WERI-Rb-1 (cell line): ENCODE measurements at regions not wholly inside any gene's neighbourhood (a gene's known extent, or its start where the extent isn't known, plus 50 kb on each side); places are given as distances from the start of the nearest gene placed in this dataset.

Experiments used
- DNase-seq: peaks from one replicate; pipeline ENCODE4 v3.0.0-alpha.2; 2020
- H3K27ac ChIP-seq: fragments of 250-450 bp; sonication (Bioruptor Pico); 2 replicates; pipeline ENCODE4 v1.5.1; 2020; ENCODE audit warnings: mild to moderate bottlenecking, moderate library complexity
- H3K27me3 ChIP-seq: fragments of 250-450 bp; sonication (Bioruptor Pico); 2 replicates; pipeline ENCODE4 v1.5.1; 2021; ENCODE audit warnings: mild to moderate bottlenecking, low read depth, moderate library complexity; ENCODE audit not compliant: insufficient read depth, severe bottlenecking
- H3K36me3 ChIP-seq: fragments of 250-450 bp; sonication (Bioruptor Pico); 2 replicates; pipeline ENCODE4 v1.5.1; 2020; ENCODE audit warnings: mild to moderate bottlenecking, moderate library complexity
- H3K4me3 ChIP-seq: 2 replicates; pipeline ENCODE4 v1.5.1; 2011; ENCODE audit warnings: low read depth, mild to moderate bottlenecking, control low read depth, low read length
- H3K9me3 ChIP-seq: fragments of 250-450 bp; sonication (Bioruptor Pico); 2 replicates; pipeline ENCODE4 v1.5.1; 2021; ENCODE audit warnings: mild to moderate bottlenecking, moderate library complexity; ENCODE audit not compliant: severe bottlenecking
- CTCF ChIP-seq: IDR thresholded peaks from 2 replicates; pipeline ENCODE4 v1.5.1; 2011; ENCODE audit warnings: low read depth, mild to moderate bottlenecking, control low read depth, inconsistent platforms, low read length

- H3K27me3 ChIP-seq = peaks cover 23% of the 10 kb centered on the region
- H3K4me3 ChIP-seq = no peak overlapping the region
- H3K36me3 ChIP-seq = no peaks in the 10 kb centered on the region
Observed at GRCh38 chrX:138930583-138930945, 219.0 kb upstream of the FGF13 start.

GRCh38 chrX:138929926-138930582 is 218.5 kb upstream of the FGF13 start:
- Histone ChIP-seq H3K27me3 (peaks cover 28% of the 10 kb centered on the region), H3K4me3 (no peak overlapping the region), H3K9me3 (no peaks in the 10 kb centered on the region), H3K27ac (no peak overlapping the region), H3K36me3 (no peaks in the 10 kb centered on the region)
- DNase-seq = no peak
- no peak for TF ChIP-seq CTCF

More at GRCh38 chrX:138930583-138930945, 219.0 kb upstream of the FGF13 start:
- no peaks in the 10 kb centered on the region for H3K9me3 ChIP-seq
- H3K27ac ChIP-seq = no peak overlapping the region
- DNase-seq = no peak
- TF ChIP-seq CTCF = no peak

GRCh38 chrX:138928737-138929459 is 217.4 kb upstream of the FGF13 start:
- Histone ChIP-seq H3K27ac (no peak overlapping the region), H3K27me3 (peaks cover 27% of the 10 kb centered on the region), H3K4me3 (no peak overlapping the region), H3K36me3 (no peaks in the 10 kb centered on the region), H3K9me3 (no peaks in the 10 kb centered on the region)
- DNase-seq = no peak
- TF ChIP-seq CTCF = no peak

GRCh38 chrX:138925330-138925729 is 213.8 kb upstream of the FGF13 start:
- Histone ChIP-seq H3K36me3 (no peaks in the 10 kb centered on the region), H3K9me3 (no peaks in the 10 kb centered on the region), H3K27ac (no peak overlapping the region), H3K4me3 (no peak overlapping the region), H3K27me3 (peaks cover 24% of the 10 kb centered on the region)
- TF ChIP-seq CTCF = no peak
- DNase-seq = no peak

- no peak for TF ChIP-seq CTCF
- no peaks in the 10 kb centered on the region for H3K9me3 ChIP-seq
- no peak overlapping the region for H3K27ac ChIP-seq
- no peak for DNase-seq
- H3K36me3 ChIP-seq = no peaks in the 10 kb centered on the region
- H3K27me3 ChIP-seq = peaks cover 23% of the 10 kb centered on the region
- no peak overlapping the region for H3K4me3 ChIP-seq
Observed at GRCh38 chrX:138923805-138924204, 212.3 kb upstream of the FGF13 start.
